Panc1 (cell line): ENCODE measurements at regions not wholly inside any gene's neighbourhood (a gene's known extent, or its start where the extent isn't known, plus 50 kb on each side); places are given as distances from the start of the nearest gene placed in this dataset.

Experiments
- ATAC-seq: fragments of 200-7000 bp; cut with Tn5 transposase; 2 replicates; pipeline ENCODE4 v1.9.1; 2020; ENCODE audit warnings: mild to moderate bottlenecking, moderate library complexity
- BruUV-seq: library from RNA; stranded (reverse); fragments of 400-500 nt; replicated peaks from 2 replicates; lab custom pipeline; 2021; lab: Mats Ljungman, UMichigan
- CTCF ChIA-PET: fragments of 300-600 bp; sonication (Branson Sonifier 250); formaldehyde crosslinking; loops from one replicate; lab custom pipeline; 2022; ENCODE audit warnings: antibody characterized with exemption; lab: Charles Lee
- POLR2A ChIA-PET: fragments of 300-600 bp; sonication (Branson Sonifier 250); formaldehyde crosslinking; loops from one replicate; lab custom pipeline; 2022; ENCODE audit warnings: antibody characterized with exemption; lab: Charles Lee
- DNase-seq: peaks from one replicate; pipeline ENCODE4 v3.0.0-alpha.2; 2010; ENCODE audit warnings: low read depth, low spot score
- H3K27ac ChIP-seq: 2 replicates; pipeline ENCODE4 v1.5.1; 2011; ENCODE audit warnings: mild to moderate bottlenecking, low read length, inconsistent platforms
- H3K27me3 ChIP-seq: fragments of 200-500 bp; sonication (Bioruptor generic); 2 replicates; pipeline ENCODE4 v1.6.0; 2014; ENCODE audit warnings: low read length, inconsistent platforms; ENCODE audit not compliant: control insufficient read depth, insufficient read depth
- H3K36me3 ChIP-seq: fragments of 200-500 bp; sonication (Bioruptor generic); 2 replicates; pipeline ENCODE4 v1.5.1; 2014; ENCODE audit warnings: inconsistent platforms, mild to moderate bottlenecking, low read length, moderate library complexity; ENCODE audit not compliant: control insufficient read depth, insufficient read depth
- H3K4me1 ChIP-seq: 2 replicates; pipeline ENCODE4 v1.5.1; 2011; ENCODE audit warnings: inconsistent platforms, mild to moderate bottlenecking, low read length, moderate library complexity; ENCODE audit not compliant: control insufficient read depth, insufficient read depth
- H3K4me3 ChIP-seq, 2 experiments: 2 replicates each; pipeline ENCODE4 v1.5.1; 2011 to 2012; ENCODE audit warnings: low read depth in 2 of 2, low read length in 2 of 2, mild to moderate bottlenecking in 2 of 2, inconsistent platforms in 1 of 2, moderate library complexity in 1 of 2
- H3K9me3 ChIP-seq: fragments of 200-500 bp; sonication (Bioruptor generic); 2 replicates; pipeline ENCODE4 v1.5.1; 2014; ENCODE audit warnings: low read depth, mild to moderate bottlenecking, inconsistent platforms, low read length, moderate library complexity; ENCODE audit not compliant: control insufficient read depth, insufficient read depth
- CTCF ChIP-seq: fragments of 450-650 bp; IDR thresholded peaks from 2 replicates; pipeline ENCODE4 v1.5.1; 2017; ENCODE audit warnings: mild to moderate bottlenecking
- POLR2AphosphoS5 ChIP-seq: IDR thresholded peaks from 2 replicates; pipeline ENCODE4 v1.6.1; 2012; ENCODE audit warnings: mild to moderate bottlenecking, low read depth, low read length, moderate library complexity
- REST ChIP-seq, 2 experiments: IDR thresholded peaks; 2 replicates each; pipeline ENCODE4 v1.6.1; 2011 to 2012; ENCODE audit warnings: low read depth in 2 of 2, control low read depth in 1 of 2, low read length in 1 of 2, mild to moderate bottlenecking in 1 of 2, moderate library complexity in 1 of 2; ENCODE audit not compliant: insufficient read depth in 1 of 2
- SIN3A ChIP-seq: IDR thresholded peaks from 2 replicates; pipeline ENCODE4 v1.6.1; 2012; ENCODE audit warnings: low read depth, mild to moderate bottlenecking, low read length, moderate library complexity, borderline replicate concordance; ENCODE audit not compliant: insufficient read depth
- TCF7L2 ChIP-seq: IDR thresholded peaks from 2 replicates; pipeline ENCODE4 v1.6.1; 2011; ENCODE audit warnings: mild to moderate bottlenecking, low read depth, low read length, inconsistent platforms
- in situ Hi-C: cut with HindIII; loops from 2 replicates; pipeline ENCODE4 v1.10.0; 2016; ENCODE audit warnings: low sequenced_read_pairs, low pct_unique_long_range_greater_than_20kb
- intact Hi-C: fragments of 100-400 bp; cut with micrococcal nuclease; formaldehyde crosslinking; loops from one replicate; pipeline ENCODE4 v1.10.0; 2022; ENCODE audit not compliant: unreplicated experiment

- no peaks in the 10 kb centered on the region for H3K9me3 ChIP-seq
- intact Hi-C loops (no loop called here), in situ Hi-C loops (no loop called here)
- TF ChIP-seq TCF7L2 (no peak), SIN3A (no peak)
- no peaks in the 10 kb centered on the region for H3K4me1 ChIP-seq
- no peaks in the 10 kb centered on the region for H3K36me3 ChIP-seq
- ATAC-seq (no peak), DNase-seq (no peak)
- no TSS peak for BruUV-seq
- ChIA-PET CTCF (no interaction called here), POLR2A (no interaction called here)
- H3K4me3 ChIP-seq = no peak overlapping the region
- no peaks in the 10 kb centered on the region for H3K27me3 ChIP-seq
- H3K27ac ChIP-seq = no peak overlapping the region
Observed at GRCh38 chr6:139448998-139449610, 74.7 kb upstream of the CITED2 start.

- CTCF ChIA-PET = no interaction called here
- BruUV-seq = no TSS peak
- POLR2A ChIA-PET = no interaction called here
- H3K36me3 ChIP-seq = no peaks in the 10 kb centered on the region
- in situ Hi-C loops (no loop called here), intact Hi-C loops (no loop called here)
- H3K27me3 ChIP-seq = no peaks in the 10 kb centered on the region
- ATAC-seq (no peak), DNase-seq (no peak)
- H3K27ac ChIP-seq = no peak overlapping the region
- TF ChIP-seq CTCF (no peak), SIN3A (no peak), POLR2AphosphoS5 (no peak), REST (IDR thresholded peaks at IDR 0.05; ENCODE audit: insufficient read depth in 1 of 2, low read depth in 2 of 2, low read length in 1 of 2) (no peak)
- H3K4me3 ChIP-seq = no peak overlapping the region
- no peaks in the 10 kb centered on the region for H3K4me1 ChIP-seq
- H3K9me3 ChIP-seq = no peaks in the 10 kb centered on the region
Observed at GRCh38 chr6:139448051-139448649, 73.7 kb upstream of the CITED2 start.

- intact Hi-C loops = no loop called here
- in situ Hi-C loops = no loop called here
Observed at GRCh38 chr6:139447656-139447975, 73.2 kb upstream of the CITED2 start.

More at GRCh38 chr6:139447656-139447975, 73.2 kb upstream of the CITED2 start:
- no peak for ATAC-seq
- ChIA-PET POLR2A (no interaction called here), CTCF (no interaction called here)
- no TSS peak for BruUV-seq
- TF ChIP-seq SIN3A (no peak), POLR2AphosphoS5 (no peak), TCF7L2 (no peak), REST (IDR thresholded peaks at IDR 0.05; ENCODE audit: insufficient read depth in 1 of 2, low read depth in 2 of 2, low read length in 1 of 2) (no peak), CTCF (no peak)
- no peak overlapping the region for H3K4me3 ChIP-seq
- DNase-seq = no peak
- no peaks in the 10 kb centered on the region for H3K9me3 ChIP-seq
- H3K27me3 ChIP-seq = no peaks in the 10 kb centered on the region
- H3K36me3 ChIP-seq = no peaks in the 10 kb centered on the region
- no peaks in the 10 kb centered on the region for H3K4me1 ChIP-seq
- H3K27ac ChIP-seq = no peak overlapping the region
